SK-N-MC (cell line): ENCODE measurements at regions not wholly inside any gene's neighbourhood (a gene's known extent, or its start where the extent isn't known, plus 50 kb on each side); places are given as distances from the start of the nearest gene placed in this dataset.

Experiments used
- EZH2 ChIP-seq: fragments of 200-600 bp; sonication (generic); IDR thresholded peaks from one replicate; pipeline ENCODE4 v1.6.1; 2017; ENCODE audit warnings: antibody characterized with exemption
- POLR2AphosphoS5 ChIP-seq: IDR thresholded peaks from 2 replicates; pipeline ENCODE4 v1.6.1; 2012; ENCODE audit warnings: mild to moderate bottlenecking, low read depth, low read length, borderline replicate concordance

GRCh38 chr5:67857502-67857901 lies 358.1 kb upstream of the PIK3R1 start:
- TF ChIP-seq EZH2 (no peak), POLR2AphosphoS5 (no peak)
